GM11168 (cell line): ENCODE measurements at regions not wholly inside any gene's neighbourhood (a gene's known extent, or its start where the extent isn't known, plus 50 kb on each side); places are given as distances from the start of the nearest gene placed in this dataset.
"Not testable (repeated sequence)": the region's sequence is repeated elsewhere in the genome, so short reads cannot be mapped to it uniquely, and the experiment has no call there.

Source experiments
- in situ Hi-C: fragments of 300-500 bp; cut with MboI; formaldehyde crosslinking; loops from one replicate; pipeline ENCODE4 v1.12.0; 2022; ENCODE audit warnings: low sequenced_read_pairs; ENCODE audit not compliant: unreplicated experiment

GRCh38 chrX:13235930-13236329 lies 83.9 kb downstream of the ATXN3L start:
- in situ Hi-C loops = no loop called here

GRCh38 chrX:13232484-13232883 lies 87.4 kb downstream of the ATXN3L start:
- in situ Hi-C loops = no loop called here

- in situ Hi-C loops = no loop called here
These were observed 93.6 kb downstream of the ATXN3L start for GRCh38 chrX:13226214-13226613.

GRCh38 chrX:13223868-13224567 lies 95.8 kb downstream of the ATXN3L start:
- in situ Hi-C loops = no loop called here

GRCh38 chrX:13220916-13221315 lies 98.9 kb downstream of the ATXN3L start:
- in situ Hi-C loops = no loop called here

- in situ Hi-C loops = no loop called here
These were observed 99.7 kb downstream of the ATXN3L start for GRCh38 chrX:13219991-13220764.

GRCh38 chrX:13218758-13219157 lies 101.1 kb downstream of the ATXN3L start:
- in situ Hi-C loops = no loop called here

GRCh38 chrX:13216139-13216538 lies 103.7 kb downstream of the ATXN3L start:
- in situ Hi-C loops = no loop called here

- in situ Hi-C loops = no loop called here
These were observed 104.1 kb downstream of the ATXN3L start for GRCh38 chrX:13215729-13216128.

- in situ Hi-C loops = no loop called here
These were observed 107.6 kb downstream of the ATXN3L start for GRCh38 chrX:13212191-13212651.

- in situ Hi-C loops = not testable (repeated sequence)
These were observed 109.7 kb downstream of the ATXN3L start for GRCh38 chrX:13210142-13210541.

GRCh38 chrX:13209704-13210103 lies 110.1 kb downstream of the ATXN3L start:
- in situ Hi-C loops = not testable (repeated sequence)

- in situ Hi-C loops = no loop called here
These were observed 111.4 kb downstream of the ATXN3L start for GRCh38 chrX:13208281-13208935.

- in situ Hi-C loops = no loop called here
These were observed 116.6 kb downstream of the ATXN3L start for GRCh38 chrX:13203271-13203670.

- in situ Hi-C loops = no loop called here
These were observed 118.1 kb downstream of the ATXN3L start for GRCh38 chrX:13201605-13202219.

- in situ Hi-C loops = no loop called here
These were observed 119.5 kb downstream of the ATXN3L start for GRCh38 chrX:13200398-13200797.

- in situ Hi-C loops = no loop called here
These were observed 121.1 kb downstream of the ATXN3L start for GRCh38 chrX:13198762-13199064.

GRCh38 chrX:13198056-13198761 lies 121.6 kb downstream of the ATXN3L start:
- in situ Hi-C loops = no loop called here

- in situ Hi-C loops = no loop called here
These were observed 123.1 kb downstream of the ATXN3L start for GRCh38 chrX:13196782-13197181.

GRCh38 chrX:13195340-13195739 lies 124.5 kb downstream of the ATXN3L start:
- in situ Hi-C loops = no loop called here
